Prostate gland (tissue), 2 donors: ENCODE measurements at regions not wholly inside any gene's neighbourhood (a gene's known extent, or its start where the extent isn't known, plus 50 kb on each side); places are given as distances from the start of the nearest gene placed in this dataset.

Source experiments
- CTCF ChIP-seq, 4 experiments: fragments of 200-600 bp in 2 of 4; fragments of 450-650 bp in 2 of 4; sonication (generic) in 2 of 4; IDR thresholded peaks; 1 replicate in 3 of 4; 2 replicates in 1 of 4; pipeline ENCODE4 v1.5.1; 2016 to 2019; ENCODE audit warnings: antibody characterized with exemption in 4 of 4, mild to moderate bottlenecking in 2 of 4, moderate library complexity in 2 of 4
- POLR2A ChIP-seq: fragments of 450-650 bp; IDR thresholded peaks from one replicate; pipeline ENCODE4 v1.6.1; 2016; ENCODE audit warnings: antibody characterized with exemption, mild to moderate bottlenecking
- POLR2AphosphoS5 ChIP-seq: sonication (generic); formaldehyde crosslinking; IDR thresholded peaks from one replicate; pipeline ENCODE4 v1.6.1; 2017; ENCODE audit warnings: antibody characterized with exemption

- no peak for TF ChIP-seq POLR2A
- peak in 1 of 4 experiments; percentile 10 for TF ChIP-seq CTCF (IDR thresholded peaks at IDR 0.05)
- TF ChIP-seq POLR2AphosphoS5: no peak
These were observed 74.4 kb upstream of the NAP1L2 start for GRCh38 chrX:73289039-73289438.
